WERI-Rb-1 (cell line): ENCODE measurements at regions not wholly inside any gene's neighbourhood (a gene's known extent, or its start where the extent isn't known, plus 50 kb on each side); places are given as distances from the start of the nearest gene placed in this dataset.

ENCODE experiments used
- DNase-seq: peaks from one replicate; pipeline ENCODE4 v3.0.0-alpha.2; 2020
- H3K27ac ChIP-seq: fragments of 250-450 bp; sonication (Bioruptor Pico); 2 replicates; pipeline ENCODE4 v1.5.1; 2020; ENCODE audit warnings: mild to moderate bottlenecking, moderate library complexity
- H3K27me3 ChIP-seq: fragments of 250-450 bp; sonication (Bioruptor Pico); 2 replicates; pipeline ENCODE4 v1.5.1; 2021; ENCODE audit warnings: mild to moderate bottlenecking, low read depth, moderate library complexity; ENCODE audit not compliant: insufficient read depth, severe bottlenecking
- H3K36me3 ChIP-seq: fragments of 250-450 bp; sonication (Bioruptor Pico); 2 replicates; pipeline ENCODE4 v1.5.1; 2020; ENCODE audit warnings: mild to moderate bottlenecking, moderate library complexity
- H3K4me3 ChIP-seq: 2 replicates; pipeline ENCODE4 v1.5.1; 2011; ENCODE audit warnings: low read depth, mild to moderate bottlenecking, control low read depth, low read length
- H3K9me3 ChIP-seq: fragments of 250-450 bp; sonication (Bioruptor Pico); 2 replicates; pipeline ENCODE4 v1.5.1; 2021; ENCODE audit warnings: mild to moderate bottlenecking, moderate library complexity; ENCODE audit not compliant: severe bottlenecking
- TF ChIP-seq, protein P1 (sequence below): IDR thresholded peaks from 2 replicates; pipeline ENCODE4 v1.5.1; 2011; ENCODE audit warnings: low read depth, mild to moderate bottlenecking, control low read depth, inconsistent platforms, low read length

- Histone ChIP-seq H3K9me3 (no peaks in the 10 kb centered on the region), H3K4me3 (no peak overlapping the region), H3K27ac (no peak overlapping the region), H3K27me3 (no peaks in the 10 kb centered on the region), H3K36me3 (no peaks in the 10 kb centered on the region)
- TF ChIP-seq, protein P1, sequence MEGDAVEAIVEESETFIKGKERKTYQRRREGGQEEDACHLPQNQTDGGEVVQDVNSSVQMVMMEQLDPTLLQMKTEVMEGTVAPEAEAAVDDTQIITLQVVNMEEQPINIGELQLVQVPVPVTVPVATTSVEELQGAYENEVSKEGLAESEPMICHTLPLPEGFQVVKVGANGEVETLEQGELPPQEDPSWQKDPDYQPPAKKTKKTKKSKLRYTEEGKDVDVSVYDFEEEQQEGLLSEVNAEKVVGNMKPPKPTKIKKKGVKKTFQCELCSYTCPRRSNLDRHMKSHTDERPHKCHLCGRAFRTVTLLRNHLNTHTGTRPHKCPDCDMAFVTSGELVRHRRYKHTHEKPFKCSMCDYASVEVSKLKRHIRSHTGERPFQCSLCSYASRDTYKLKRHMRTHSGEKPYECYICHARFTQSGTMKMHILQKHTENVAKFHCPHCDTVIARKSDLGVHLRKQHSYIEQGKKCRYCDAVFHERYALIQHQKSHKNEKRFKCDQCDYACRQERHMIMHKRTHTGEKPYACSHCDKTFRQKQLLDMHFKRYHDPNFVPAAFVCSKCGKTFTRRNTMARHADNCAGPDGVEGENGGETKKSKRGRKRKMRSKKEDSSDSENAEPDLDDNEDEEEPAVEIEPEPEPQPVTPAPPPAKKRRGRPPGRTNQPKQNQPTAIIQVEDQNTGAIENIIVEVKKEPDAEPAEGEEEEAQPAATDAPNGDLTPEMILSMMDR, result peak; percentile 50
- DNase-seq, result peak; percentile 67
Measured at GRCh38 chr4:136457004-136457403, 1075.3 kb downstream of the PCDH18 start.

- H3K9me3 ChIP-seq, result no peaks in the 10 kb centered on the region
- no peaks in the 10 kb centered on the region for H3K27me3 ChIP-seq
- no peak overlapping the region for H3K4me3 ChIP-seq
- DNase-seq, result no peak
- H3K27ac ChIP-seq, result no peak overlapping the region
- TF ChIP-seq, protein P1, result no peak
- no peaks in the 10 kb centered on the region for H3K36me3 ChIP-seq
Measured at GRCh38 chr4:136443006-136443405, 1089.3 kb downstream of the PCDH18 start.

DNA sequence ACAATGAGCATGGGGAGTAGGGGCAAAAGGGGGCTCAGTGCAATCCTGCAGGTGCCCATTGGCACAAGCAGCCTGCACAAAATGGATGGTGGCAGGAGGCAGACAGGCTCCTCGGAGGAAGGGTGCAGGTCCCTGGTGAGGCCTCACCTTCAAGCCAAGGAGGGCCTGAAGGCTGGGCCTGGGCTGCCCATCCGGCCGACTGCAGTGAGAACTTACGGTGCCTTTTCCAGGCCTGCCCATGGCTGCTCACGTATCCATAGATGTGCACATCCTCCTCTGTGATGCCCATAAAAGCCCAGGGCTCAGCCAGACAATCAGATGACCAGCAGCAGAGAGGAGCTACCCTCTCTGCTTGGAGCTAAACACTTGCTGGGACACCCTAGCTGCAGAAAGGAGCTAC lies 1089.8 kb downstream of the PCDH18 start:
- Histone ChIP-seq H3K27me3 (no peaks in the 10 kb centered on the region), H3K27ac (no peak overlapping the region), H3K9me3 (no peaks in the 10 kb centered on the region), H3K4me3 (no peak overlapping the region), H3K36me3 (no peaks in the 10 kb centered on the region)
- TF ChIP-seq, protein P1, result no peak
- no peak for DNase-seq

DNA sequence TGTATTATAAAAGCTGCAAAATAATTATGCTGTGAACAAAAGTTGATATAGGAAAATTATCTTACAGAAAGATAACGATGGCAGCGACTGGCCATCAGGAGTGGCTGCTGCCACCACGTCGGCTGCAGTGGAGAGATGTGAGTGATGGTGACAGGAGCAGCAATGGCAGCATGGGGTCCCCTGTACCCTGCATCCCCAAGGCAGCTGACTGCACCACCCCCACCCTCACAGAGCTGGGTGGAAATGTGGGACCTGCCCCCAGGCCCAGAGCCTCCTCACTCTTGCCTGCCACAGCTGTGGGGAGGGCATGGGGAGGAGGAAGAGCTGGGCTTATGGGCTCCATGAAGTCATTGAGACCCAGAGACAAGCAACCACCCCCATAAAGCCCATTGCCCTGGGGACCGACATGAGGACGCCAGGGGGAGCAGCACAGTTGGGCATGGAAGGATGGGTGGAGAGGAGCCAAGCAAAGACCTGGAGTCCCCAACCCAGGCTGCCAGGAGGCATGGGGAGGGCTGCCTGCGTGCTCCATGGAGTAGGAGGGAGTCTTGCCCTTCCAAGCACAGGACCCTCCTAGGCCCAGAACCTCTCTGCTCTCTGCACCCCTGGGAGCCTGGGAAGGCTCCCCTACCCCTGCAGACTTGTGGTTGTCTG lies 1090.5 kb downstream of the PCDH18 start:
- Histone ChIP-seq H3K27me3 (no peaks in the 10 kb centered on the region), H3K27ac (no peak overlapping the region), H3K9me3 (no peaks in the 10 kb centered on the region), H3K36me3 (no peaks in the 10 kb centered on the region), H3K4me3 (no peak overlapping the region)
- DNase-seq, result no peak
- TF ChIP-seq, protein P1, result no peak

DNA sequence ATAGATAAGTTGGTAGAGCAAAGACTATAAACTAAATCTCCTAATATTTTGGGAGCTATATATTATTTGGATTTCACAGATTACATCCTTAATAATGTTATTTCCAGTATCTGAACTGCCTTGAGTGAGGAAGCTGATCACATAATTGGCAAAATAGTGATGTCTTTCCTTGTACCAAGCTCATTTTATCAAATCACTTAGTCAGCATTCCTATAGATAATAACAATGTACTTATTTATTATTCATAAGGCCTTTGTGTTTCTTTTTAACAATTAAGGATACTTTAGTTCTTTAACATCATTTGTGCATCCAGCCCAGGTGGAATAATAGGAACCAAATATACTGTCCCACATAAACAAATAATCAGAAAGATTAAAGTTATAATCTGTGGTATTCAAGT lies 1093.6 kb downstream of the PCDH18 start:
- Histone ChIP-seq H3K27ac (no peak overlapping the region), H3K4me3 (no peak overlapping the region), H3K36me3 (no peaks in the 10 kb centered on the region), H3K9me3 (no peaks in the 10 kb centered on the region), H3K27me3 (no peaks in the 10 kb centered on the region)
- TF ChIP-seq, protein P1, result no peak
- no peak for DNase-seq

DNA sequence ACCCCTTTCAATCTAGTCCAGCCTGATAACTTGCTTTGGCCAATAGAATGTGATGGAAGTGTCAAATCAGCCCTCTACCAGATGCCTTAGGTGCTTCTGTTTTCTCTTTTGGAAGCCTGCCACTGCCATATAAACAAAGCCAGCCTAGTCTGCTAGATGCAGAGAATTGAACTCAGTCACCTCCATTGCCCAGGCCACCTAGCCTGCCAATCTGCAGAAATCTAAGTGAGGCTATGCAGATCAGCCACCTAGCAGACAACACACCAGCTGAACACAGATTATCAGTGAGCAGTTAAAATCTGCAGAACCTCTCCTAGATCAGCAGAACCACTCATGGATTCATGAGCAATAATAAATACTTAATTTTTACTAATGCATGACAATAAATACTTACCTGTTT lies 1108.2 kb downstream of the PCDH18 start:
- no peaks in the 10 kb centered on the region for H3K36me3 ChIP-seq
- DNase-seq, result no peak
- TF ChIP-seq, protein P1, result no peak

More for the DNA sequence above, 1108.2 kb downstream of the PCDH18 start:
- Histone ChIP-seq H3K27ac (no peak overlapping the region), H3K9me3 (no peaks in the 10 kb centered on the region), H3K4me3 (no peak overlapping the region), H3K27me3 (no peaks in the 10 kb centered on the region)
